HG03342 (cell line): ENCODE measurements at regions not wholly inside any gene's neighbourhood (a gene's known extent, or its start where the extent isn't known, plus 50 kb on each side); places are given as distances from the start of the nearest gene placed in this dataset.
A peak's percentile ranks its signal among the peaks of the same experiment; 100 is the strongest.

Experiments used
- ATAC-seq: cut with Tn5 transposase; IDR thresholded peaks from one replicate; pipeline ENCODE4 v1.9.1; 2021; ENCODE audit warnings: mild to moderate bottlenecking, moderate library complexity; ENCODE audit not compliant: unreplicated experiment

GRCh38 chr18:24726727-24727492 is 266.5 kb downstream of the HRH4 start:
- no peak for ATAC-seq

GRCh38 chr18:24727685-24728084 is 267.2 kb downstream of the HRH4 start:
- no peak for ATAC-seq

- no peak for ATAC-seq
These were observed 270.7 kb downstream of the HRH4 start for GRCh38 chr18:24731158-24731557.

- no peak for ATAC-seq
These were observed 271.5 kb downstream of the HRH4 start for GRCh38 chr18:24731981-24732380.

- ATAC-seq: no peak
These were observed 273.6 kb downstream of the HRH4 start for GRCh38 chr18:24734058-24734457.

DNA sequence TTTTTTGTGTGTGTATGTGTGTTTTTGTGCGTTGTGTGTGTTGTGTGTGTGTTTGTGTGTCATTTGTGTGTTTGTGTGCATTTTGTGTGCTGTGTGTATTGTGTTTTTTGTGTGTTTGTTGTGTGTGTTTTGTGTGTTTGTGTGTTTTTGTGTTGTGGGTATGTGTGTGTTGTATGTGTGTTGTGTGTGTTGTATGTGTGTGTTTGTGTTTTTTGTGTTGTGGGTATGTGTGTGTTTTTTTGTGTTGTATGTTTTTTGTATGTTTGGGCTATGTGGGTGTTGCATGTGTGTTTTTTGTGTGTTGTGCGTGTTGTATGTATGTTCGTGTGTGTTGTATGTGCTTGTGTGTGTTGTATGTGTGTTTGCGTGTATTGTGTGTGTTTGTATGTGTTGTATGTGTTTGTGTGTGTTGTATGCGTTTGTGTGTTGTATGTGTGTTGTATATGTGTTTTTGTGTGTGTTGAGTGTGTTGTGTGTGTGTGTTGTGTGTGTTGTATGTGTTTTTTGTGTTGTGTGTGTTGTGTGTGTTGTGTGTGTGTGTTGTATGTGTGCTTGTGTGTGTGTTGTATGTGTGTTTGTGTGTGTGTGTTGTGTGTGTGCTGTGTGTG is 275.3 kb downstream of the HRH4 start:
- ATAC-seq: no peak

DNA sequence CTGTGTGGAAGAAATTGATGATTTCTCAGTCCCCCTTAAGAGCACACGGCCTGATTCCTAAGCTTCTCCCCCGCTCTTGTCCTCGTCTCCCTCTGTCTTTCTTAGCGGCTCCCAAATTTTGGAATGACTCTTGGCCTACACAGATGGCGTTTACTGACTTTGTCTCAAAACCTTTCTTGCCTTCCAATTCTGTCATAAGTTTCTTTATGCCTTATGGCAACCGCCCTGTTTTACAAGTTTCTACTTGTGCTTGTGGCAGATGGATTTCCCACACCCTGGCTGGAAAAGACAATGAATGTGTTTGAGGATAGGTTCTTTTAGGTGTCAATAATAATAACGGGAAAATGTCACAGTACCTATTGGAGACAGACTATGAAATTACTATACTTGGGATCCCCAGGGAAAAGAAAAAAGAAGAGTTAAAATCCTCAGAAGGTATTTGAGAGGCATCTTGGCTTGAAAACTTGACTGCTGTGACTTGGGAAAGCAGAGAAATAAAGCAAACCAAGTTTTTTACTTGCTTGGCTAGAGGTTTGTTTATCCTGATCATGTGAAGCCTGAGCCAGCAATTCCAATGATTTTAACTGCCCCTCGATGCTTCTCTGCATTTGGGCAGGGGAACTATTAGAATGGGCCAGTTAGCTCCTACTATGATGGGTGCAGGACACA is 276.4 kb downstream of the HRH4 start:
- ATAC-seq: no peak

DNA sequence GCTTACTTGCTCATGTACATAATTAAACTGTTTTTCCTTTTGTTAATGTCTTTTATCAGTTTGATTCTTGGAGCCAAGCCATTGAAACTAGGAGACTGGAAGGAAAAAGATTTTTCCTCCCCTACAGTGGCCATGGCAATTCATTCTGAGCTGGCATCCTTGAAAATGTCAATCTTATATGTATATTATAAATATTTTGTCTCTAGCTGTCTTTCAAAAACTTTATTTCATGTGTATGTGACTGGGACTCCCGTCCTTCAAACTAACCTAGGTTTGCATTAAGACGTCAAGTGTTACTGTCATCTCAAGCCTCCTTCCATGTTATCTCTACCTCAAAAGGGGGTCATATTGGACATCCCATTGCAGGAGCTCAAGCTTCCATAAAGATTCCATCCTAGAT is 280.4 kb downstream of the HRH4 start:
- no peak for ATAC-seq

- ATAC-seq: no peak
These were observed 280.9 kb downstream of the HRH4 start for GRCh38 chr18:24741321-24741720.

GRCh38 chr18:24741965-24742724 is 281.7 kb downstream of the HRH4 start:
- ATAC-seq: no peak

DNA sequence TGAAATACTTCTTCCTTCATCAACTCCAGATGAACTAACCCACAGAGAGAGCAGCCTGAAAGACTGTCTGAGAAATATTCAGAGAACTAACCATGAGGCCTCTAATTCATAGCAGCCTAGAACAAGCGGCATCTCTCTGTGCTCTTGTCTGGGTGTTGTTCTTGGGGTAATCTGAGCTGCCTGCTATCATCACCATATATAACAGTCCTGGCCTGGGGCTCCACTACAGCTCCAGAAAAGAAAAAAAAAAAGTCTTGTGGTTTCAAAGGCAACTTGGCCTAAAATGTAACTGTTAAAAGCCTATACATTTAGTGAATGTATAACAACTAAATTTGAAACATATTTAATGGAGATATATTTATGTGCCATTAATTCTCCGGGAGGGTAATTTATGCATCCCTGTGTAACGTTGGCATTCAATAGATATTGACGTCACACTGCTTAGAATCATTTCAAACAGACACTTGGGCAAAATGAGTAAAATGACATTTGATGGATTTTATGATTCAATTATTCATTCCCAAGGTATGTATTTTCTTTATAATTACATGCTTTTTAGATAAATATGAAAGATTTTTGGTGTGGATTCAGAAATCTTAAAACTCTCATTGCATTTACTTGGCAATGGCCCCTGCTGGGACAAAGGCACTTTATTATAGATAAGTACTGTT is 294.3 kb downstream of the HRH4 start:
- no peak for ATAC-seq

DNA sequence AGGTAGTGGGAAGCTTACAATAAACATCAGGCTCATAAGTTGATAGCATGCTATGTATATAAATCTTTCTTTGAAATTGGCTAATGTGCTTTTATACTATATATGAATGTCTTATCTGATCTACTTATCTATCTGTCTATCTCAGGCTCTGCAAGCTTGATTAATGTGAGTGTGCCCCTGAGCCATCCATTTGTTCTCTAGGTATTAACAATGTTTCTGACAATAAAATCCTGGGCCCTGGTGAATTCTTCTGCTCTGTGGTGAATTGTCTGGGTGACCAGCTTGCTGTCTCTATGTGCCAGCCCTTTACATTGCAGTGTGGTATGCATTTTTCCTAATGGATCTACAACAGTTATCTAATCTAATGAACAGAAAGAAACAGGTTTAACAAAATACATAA is 295.9 kb downstream of the HRH4 start:
- ATAC-seq: no peak

DNA sequence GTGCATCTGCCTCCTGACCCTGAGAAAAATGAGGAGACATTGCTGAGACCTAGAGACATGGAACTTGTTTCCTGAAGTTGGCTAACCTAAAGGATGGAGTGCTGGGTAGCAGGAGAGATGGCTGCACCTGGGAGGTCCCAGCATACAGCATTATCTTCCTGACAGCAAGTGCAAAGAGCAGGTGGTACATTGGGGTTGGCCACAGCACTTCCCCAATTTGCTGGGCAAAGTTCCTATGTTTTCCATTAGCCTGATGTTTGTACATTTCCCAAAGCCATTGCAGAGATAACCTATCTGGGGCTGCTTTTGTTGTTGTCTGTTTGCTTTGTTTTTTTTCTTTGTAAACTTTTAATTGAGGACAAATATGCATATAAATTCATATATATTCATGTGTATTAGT is 296.7 kb downstream of the HRH4 start:
- ATAC-seq: no peak

- ATAC-seq: no peak
These were observed 301.3 kb downstream of the HRH4 start for GRCh38 chr18:24761765-24762164.

- ATAC-seq: no peak
These were observed 302.1 kb downstream of the HRH4 start for GRCh38 chr18:24762511-24762910.

- ATAC-seq: peak; percentile 46
These were observed 303.5 kb downstream of the HRH4 start for GRCh38 chr18:24763765-24764513.

DNA sequence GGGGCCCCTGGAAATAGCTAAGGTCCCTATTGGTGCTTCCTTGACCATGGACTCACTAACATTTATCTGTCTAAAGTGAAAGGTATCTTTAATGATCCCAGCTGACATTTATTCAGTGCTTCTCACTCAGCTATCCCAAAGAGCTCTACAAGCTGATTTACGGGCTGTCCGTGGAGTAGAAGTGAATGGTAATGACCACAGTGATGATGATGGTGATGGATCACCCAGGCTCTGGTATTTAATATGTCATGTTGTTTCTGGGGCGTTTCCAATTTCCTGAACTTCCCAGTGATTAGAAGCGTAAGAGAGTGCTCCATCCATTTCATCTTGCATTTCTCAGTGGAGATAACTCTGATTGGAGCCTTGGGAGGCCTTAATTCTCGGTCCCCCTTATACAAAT is 304.3 kb downstream of the HRH4 start:
- ATAC-seq: no peak

- ATAC-seq: no peak
These were observed 305.9 kb downstream of the HRH4 start for GRCh38 chr18:24766376-24766775.

GRCh38 chr18:24770311-24771024 is 310.0 kb downstream of the HRH4 start:
- ATAC-seq: no peak

DNA sequence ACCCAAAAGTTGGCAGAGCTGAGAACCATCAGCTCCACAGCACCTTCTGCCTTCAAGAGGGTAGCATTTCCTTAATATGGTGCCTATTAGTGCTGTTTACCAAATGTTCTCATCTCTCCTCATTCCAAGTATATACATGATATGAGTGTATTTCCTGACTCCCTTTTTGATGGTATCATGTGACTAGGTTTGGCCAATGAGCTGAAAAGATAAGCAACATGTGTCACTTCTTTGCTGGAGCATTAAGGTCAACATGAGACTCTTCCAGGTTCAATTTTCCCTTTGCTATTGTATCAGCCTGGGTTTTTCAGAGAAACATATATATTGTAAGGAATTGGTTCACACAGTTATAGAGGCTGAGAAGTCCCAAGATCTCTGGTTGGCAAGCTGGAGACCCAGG is 310.9 kb downstream of the HRH4 start:
- ATAC-seq: no peak
